Dermis blood vessel endothelial cell (primary cell): ENCODE measurements at regions not wholly inside any gene's neighbourhood (a gene's known extent, or its start where the extent isn't known, plus 50 kb on each side); places are given as distances from the start of the nearest gene placed in this dataset.
"Not testable (repeated sequence)": the region's sequence is repeated elsewhere in the genome, so short reads cannot be mapped to it uniquely, and the experiment has no call there.

Source experiments
- DNase-seq: peaks from one replicate; pipeline ENCODE4 v3.0.0; 2010

GRCh38 chr22:41023299-41023623 lies 69.1 kb upstream of the EP300 start:
- DNase-seq, result no peak

- peak; percentile 15 for DNase-seq
Measured at GRCh38 chr22:41028841-41029240, 63.6 kb upstream of the EP300 start.

- DNase-seq, result no peak
Measured at GRCh38 chr22:41030891-41031290, 61.5 kb upstream of the EP300 start.

- DNase-seq, result no peak
Measured at GRCh38 chr22:41034706-41035105, 57.7 kb upstream of the EP300 start.

GRCh38 chr22:41036924-41037323 lies 55.5 kb upstream of the EP300 start:
- DNase-seq, result no peak

GRCh38 chr22:41038732-41039131 lies 53.7 kb upstream of the EP300 start:
- no peak for DNase-seq

- not testable (repeated sequence) for DNase-seq
Measured at GRCh38 chr22:41039641-41040040, 52.8 kb upstream of the EP300 start.

- no peak for DNase-seq
Measured at GRCh38 chr22:41040483-41040882, 51.9 kb upstream of the EP300 start.

- no peak for DNase-seq
Measured at GRCh38 chr22:41041532-41041931, 50.9 kb upstream of the EP300 start.
